Epithelial cell of esophagus (primary cell): ENCODE measurements at regions not wholly inside any gene's neighbourhood (a gene's known extent, or its start where the extent isn't known, plus 50 kb on each side); places are given as distances from the start of the nearest gene placed in this dataset.
"Not testable (repeated sequence)": the region's sequence is repeated elsewhere in the genome, so short reads cannot be mapped to it uniquely, and the experiment has no call there.

Source experiments
- DNase-seq: peaks from one replicate; pipeline ENCODE4 v3.0.0; 2010; ENCODE audit warnings: low read depth
- H3K4me3 ChIP-seq: 2 replicates; pipeline ENCODE4 v1.5.1; 2011; ENCODE audit warnings: mild to moderate bottlenecking, low read length, control low read depth
- TF ChIP-seq, protein P1 (sequence below): IDR thresholded peaks from 2 replicates; pipeline ENCODE4 v1.5.1; 2011; ENCODE audit warnings: low read depth, mild to moderate bottlenecking, low read length, control low read depth, inconsistent platforms; ENCODE audit not compliant: insufficient read depth; ENCODE audit errors: missing control alignments

- TF ChIP-seq, protein P1, sequence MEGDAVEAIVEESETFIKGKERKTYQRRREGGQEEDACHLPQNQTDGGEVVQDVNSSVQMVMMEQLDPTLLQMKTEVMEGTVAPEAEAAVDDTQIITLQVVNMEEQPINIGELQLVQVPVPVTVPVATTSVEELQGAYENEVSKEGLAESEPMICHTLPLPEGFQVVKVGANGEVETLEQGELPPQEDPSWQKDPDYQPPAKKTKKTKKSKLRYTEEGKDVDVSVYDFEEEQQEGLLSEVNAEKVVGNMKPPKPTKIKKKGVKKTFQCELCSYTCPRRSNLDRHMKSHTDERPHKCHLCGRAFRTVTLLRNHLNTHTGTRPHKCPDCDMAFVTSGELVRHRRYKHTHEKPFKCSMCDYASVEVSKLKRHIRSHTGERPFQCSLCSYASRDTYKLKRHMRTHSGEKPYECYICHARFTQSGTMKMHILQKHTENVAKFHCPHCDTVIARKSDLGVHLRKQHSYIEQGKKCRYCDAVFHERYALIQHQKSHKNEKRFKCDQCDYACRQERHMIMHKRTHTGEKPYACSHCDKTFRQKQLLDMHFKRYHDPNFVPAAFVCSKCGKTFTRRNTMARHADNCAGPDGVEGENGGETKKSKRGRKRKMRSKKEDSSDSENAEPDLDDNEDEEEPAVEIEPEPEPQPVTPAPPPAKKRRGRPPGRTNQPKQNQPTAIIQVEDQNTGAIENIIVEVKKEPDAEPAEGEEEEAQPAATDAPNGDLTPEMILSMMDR = no peak
- DNase-seq = no peak
- no peak overlapping the region for H3K4me3 ChIP-seq
Measured at GRCh38 chr2:210859314-210859713, 302.9 kb downstream of the CPS1 start.

GRCh38 chr2:210860276-210860675 lies 303.9 kb downstream of the CPS1 start:
- TF ChIP-seq, protein P1 = no peak
- DNase-seq = no peak
- H3K4me3 ChIP-seq = no peak overlapping the region

GRCh38 chr2:210861038-210861665 lies 304.8 kb downstream of the CPS1 start:
- H3K4me3 ChIP-seq = no peak overlapping the region
- TF ChIP-seq, protein P1 = no peak

GRCh38 chr2:210862283-210863065 lies 306.1 kb downstream of the CPS1 start:
- H3K4me3 ChIP-seq = no peak overlapping the region
- DNase-seq = no peak
- TF ChIP-seq, protein P1 = no peak

More at GRCh38 chr2:210861038-210861665, 304.8 kb downstream of the CPS1 start:
- no peak for DNase-seq

DNA sequence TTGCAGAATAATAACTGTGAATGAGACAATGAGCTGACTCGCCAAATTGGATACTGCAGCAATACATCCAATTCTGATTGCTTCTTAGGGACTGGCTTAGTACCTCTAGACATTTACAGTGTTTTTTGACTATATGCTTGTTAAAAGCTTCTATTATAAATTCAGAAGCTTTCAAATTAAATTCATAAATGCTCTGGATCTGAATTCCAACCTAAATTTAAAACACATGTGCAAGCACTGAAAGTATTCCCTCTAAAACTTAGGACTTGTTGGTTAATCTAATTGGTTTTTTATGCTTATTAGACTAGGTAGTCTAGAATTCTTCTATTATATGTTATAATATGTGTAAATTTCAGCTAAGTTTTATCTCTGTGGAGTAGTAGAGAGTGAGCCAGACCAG lies 306.9 kb downstream of the CPS1 start:
- H3K4me3 ChIP-seq = no peak overlapping the region
- DNase-seq = no peak
- TF ChIP-seq, protein P1 = no peak

DNA sequence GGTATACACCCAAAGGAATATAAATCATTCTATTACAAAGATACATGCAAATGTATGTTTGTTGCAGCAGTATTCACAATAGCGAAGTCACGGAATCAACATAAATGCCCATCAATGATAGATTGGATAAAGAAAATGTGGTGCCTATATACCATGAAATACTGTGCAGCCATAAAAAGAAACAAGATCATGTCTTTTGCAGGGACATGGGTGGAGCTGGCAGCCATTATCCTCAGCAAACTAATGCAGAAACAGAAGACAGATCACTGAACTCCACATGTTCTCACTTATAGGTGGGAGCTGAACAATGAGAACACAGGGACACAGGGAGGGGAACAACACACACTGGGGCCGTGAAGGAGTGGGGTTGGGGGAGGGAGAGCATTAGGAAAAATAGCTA lies 315.2 kb downstream of the CPS1 start:
- not testable (repeated sequence) for H3K4me3 ChIP-seq, DNase-seq

- no peak for DNase-seq
Measured at GRCh38 chr2:210873631-210874030, 317.2 kb downstream of the CPS1 start.

More at GRCh38 chr2:210873631-210874030, 317.2 kb downstream of the CPS1 start:
- TF ChIP-seq, protein P1 = no peak
- H3K4me3 ChIP-seq = no peak overlapping the region
